HG03439 (cell line): ENCODE measurements at regions not wholly inside any gene's neighbourhood (a gene's known extent, or its start where the extent isn't known, plus 50 kb on each side); places are given as distances from the start of the nearest gene placed in this dataset.
"Not testable (repeated sequence)": the region's sequence is repeated elsewhere in the genome, so short reads cannot be mapped to it uniquely, and the experiment has no call there.

Experiments
- ATAC-seq: cut with Tn5 transposase; IDR thresholded peaks from one replicate; pipeline ENCODE4 v1.9.1; 2021; ENCODE audit warnings: mild to moderate bottlenecking, moderate library complexity; ENCODE audit not compliant: unreplicated experiment

GRCh38 chr2:51350100-51350499 is 318.2 kb upstream of the NRXN1 start:
- ATAC-seq, result no peak

- ATAC-seq, result no peak
Measured at GRCh38 chr2:51344886-51345285, 313.0 kb upstream of the NRXN1 start.

GRCh38 chr2:51335087-51336058 is 303.4 kb upstream of the NRXN1 start:
- no peak for ATAC-seq

GRCh38 chr2:51329512-51329911 is 297.6 kb upstream of the NRXN1 start:
- ATAC-seq, result no peak

- ATAC-seq, result no peak
Measured at GRCh38 chr2:51324051-51324450, 292.1 kb upstream of the NRXN1 start.

- no peak for ATAC-seq
Measured at GRCh38 chr2:51322613-51323012, 290.7 kb upstream of the NRXN1 start.

GRCh38 chr2:51304311-51304710 is 272.4 kb upstream of the NRXN1 start:
- ATAC-seq, result no peak

DNA sequence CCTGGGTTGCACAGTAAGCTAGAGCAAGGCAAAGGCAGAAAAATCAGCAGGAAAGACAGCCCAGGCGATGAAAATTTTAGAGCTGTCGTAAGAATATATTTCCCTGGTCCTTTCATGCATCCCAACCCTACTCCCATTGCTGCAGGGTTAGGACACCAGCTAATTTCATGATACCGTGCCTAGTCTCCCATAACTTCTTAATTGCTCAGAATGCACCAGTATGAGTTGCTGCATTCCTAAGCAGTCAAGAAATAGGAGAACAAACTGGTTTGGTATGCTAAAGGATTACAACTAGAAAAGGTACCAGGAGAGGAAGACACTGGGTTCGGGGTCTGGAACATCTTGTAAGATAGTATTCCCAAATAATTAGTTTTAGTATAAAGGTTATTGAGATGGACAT is 269.4 kb upstream of the NRXN1 start:
- no peak for ATAC-seq

DNA sequence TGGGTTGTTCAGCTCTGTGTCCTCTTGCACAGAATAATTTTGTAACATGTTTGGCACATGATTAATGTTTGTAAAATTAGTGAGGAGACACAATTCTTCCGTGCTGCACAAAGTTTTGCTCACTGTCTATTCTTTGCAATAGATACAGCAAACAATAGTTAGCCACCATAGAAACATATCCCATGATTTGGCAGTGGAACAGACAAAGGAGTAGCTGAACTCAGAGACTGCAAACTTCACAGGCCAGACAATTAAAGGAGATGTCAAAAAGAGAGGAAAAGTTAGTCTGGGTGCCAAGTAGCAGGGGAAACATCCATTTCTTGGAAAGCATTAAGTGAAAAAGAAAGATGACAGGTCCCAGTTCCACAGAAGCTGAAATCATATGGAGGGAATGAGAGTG is 267.4 kb upstream of the NRXN1 start:
- ATAC-seq, result no peak

DNA sequence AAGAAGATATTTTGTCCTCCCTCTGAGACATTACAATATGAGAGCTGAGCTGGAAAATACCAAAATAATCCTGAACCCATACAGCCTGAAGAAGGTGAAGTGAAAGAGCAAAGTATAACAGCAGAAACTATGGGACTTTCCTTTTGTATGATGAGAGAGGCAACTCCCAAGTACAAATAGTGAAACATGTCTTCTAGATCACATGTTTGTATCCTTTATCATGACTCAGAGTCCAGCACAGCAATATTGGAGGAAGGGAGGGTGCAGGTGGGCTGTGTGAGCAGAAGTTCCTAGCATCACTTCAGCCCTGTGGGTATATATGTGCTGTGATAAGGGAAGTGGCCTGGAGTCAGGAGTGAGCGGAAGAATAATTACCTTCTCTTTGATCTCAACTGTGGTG is 265.6 kb upstream of the NRXN1 start:
- no peak for ATAC-seq

GRCh38 chr2:51293566-51294200 is 261.8 kb upstream of the NRXN1 start:
- ATAC-seq, result no peak

- ATAC-seq, result no peak
Measured at GRCh38 chr2:51291762-51292551, 260.0 kb upstream of the NRXN1 start.

DNA sequence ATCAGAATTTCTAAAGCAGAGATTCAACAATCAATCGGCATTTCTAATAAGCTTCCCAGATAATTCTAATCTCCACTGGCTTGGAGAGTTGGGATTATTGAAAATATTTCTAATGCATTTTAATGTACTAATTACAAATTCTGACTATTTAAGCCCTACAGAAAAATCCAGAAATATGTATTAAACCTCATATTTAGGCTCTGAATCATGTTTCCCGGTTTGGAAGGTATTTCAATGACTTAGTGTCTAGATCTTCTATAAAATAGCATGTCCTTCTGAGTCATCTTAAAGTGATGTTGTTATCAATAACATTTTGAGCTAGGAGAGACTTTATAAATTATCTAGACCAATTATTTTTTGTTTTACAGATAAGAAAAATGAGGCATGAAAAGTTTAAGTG is 258.8 kb upstream of the NRXN1 start:
- ATAC-seq, result no peak

- ATAC-seq, result no peak
Measured at GRCh38 chr2:51289045-51289444, 257.1 kb upstream of the NRXN1 start.

DNA sequence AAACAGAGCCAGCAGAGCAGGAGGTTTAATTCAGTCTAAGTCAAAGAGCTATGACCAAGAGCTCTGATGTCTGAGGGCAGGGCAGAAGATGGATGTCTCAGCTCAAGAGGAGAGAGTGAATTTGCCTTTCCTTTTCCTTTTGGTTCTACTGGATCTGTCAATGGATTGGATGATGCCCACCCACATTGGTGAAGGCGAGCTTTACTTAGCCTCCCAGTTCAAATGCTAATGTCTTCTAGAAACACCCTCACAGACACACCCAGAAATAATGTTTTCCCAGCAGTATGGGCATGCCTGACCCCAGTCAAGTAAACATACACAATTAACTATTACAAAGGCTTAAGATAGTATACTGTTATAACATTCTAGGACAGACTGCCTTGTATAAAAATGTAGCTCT is 236.3 kb upstream of the NRXN1 start:
- no peak for ATAC-seq

- no peak for ATAC-seq
Measured at GRCh38 chr2:51265539-51265938, 233.6 kb upstream of the NRXN1 start.

GRCh38 chr2:51263951-51264350 is 232.0 kb upstream of the NRXN1 start:
- no peak for ATAC-seq

- not testable (repeated sequence) for ATAC-seq
Measured at GRCh38 chr2:51263101-51263500, 231.2 kb upstream of the NRXN1 start.

GRCh38 chr2:51258301-51258700 is 226.4 kb upstream of the NRXN1 start:
- ATAC-seq, result no peak

GRCh38 chr2:51256736-51257135 is 224.8 kb upstream of the NRXN1 start:
- no peak for ATAC-seq

DNA sequence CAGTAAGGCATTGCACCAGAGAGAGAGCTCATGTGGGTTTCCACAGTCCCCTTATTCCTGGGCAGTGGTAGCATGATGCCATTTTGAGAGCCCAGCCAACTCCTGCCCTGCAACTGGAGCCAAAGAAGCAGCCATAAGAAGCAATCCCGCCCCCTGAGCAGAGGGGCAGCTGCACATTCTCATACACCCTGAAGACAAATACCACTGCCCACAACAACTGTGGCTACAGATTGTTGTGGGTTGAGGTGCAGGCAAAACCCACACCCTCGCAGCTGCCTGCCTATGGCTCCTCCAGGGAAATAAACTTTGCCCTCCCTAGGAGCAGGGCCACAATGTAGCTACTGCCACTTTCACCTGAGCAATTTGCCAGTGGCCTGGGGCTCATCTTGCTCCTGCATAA is 219.4 kb upstream of the NRXN1 start:
- no peak for ATAC-seq
